Brain pericyte (primary cell): ENCODE measurements at regions not wholly inside any gene's neighbourhood (a gene's known extent, or its start where the extent isn't known, plus 50 kb on each side); places are given as distances from the start of the nearest gene placed in this dataset.
"Not testable (repeated sequence)": the region's sequence is repeated elsewhere in the genome, so short reads cannot be mapped to it uniquely, and the experiment has no call there.

Experiments
- DNase-seq: peaks from one replicate; pipeline ENCODE4 v3.0.0-alpha.2; 2012; ENCODE audit warnings: low read depth, low spot score

GRCh38 chr2:121047383-121047782 lies 237.6 kb downstream of the TFCP2L1 start:
- no peak for DNase-seq

- DNase-seq: no peak
Measured at GRCh38 chr2:121049131-121049530, 235.9 kb downstream of the TFCP2L1 start.

GRCh38 chr2:121049950-121050585 lies 234.9 kb downstream of the TFCP2L1 start:
- no peak for DNase-seq

- DNase-seq: no peak
Measured at GRCh38 chr2:121051311-121051710, 233.7 kb downstream of the TFCP2L1 start.

- no peak for DNase-seq
Measured at GRCh38 chr2:121052023-121052422, 233.0 kb downstream of the TFCP2L1 start.

GRCh38 chr2:121052521-121052920 lies 232.5 kb downstream of the TFCP2L1 start:
- DNase-seq: no peak

GRCh38 chr2:121055088-121055487 lies 229.9 kb downstream of the TFCP2L1 start:
- DNase-seq: no peak

- no peak for DNase-seq
Measured at GRCh38 chr2:121055501-121055900, 229.5 kb downstream of the TFCP2L1 start.

- no peak for DNase-seq
Measured at GRCh38 chr2:121058852-121059558, 226.0 kb downstream of the TFCP2L1 start.

- DNase-seq: no peak
Measured at GRCh38 chr2:121059651-121060649, 225.1 kb downstream of the TFCP2L1 start.

- DNase-seq: no peak
Measured at GRCh38 chr2:121061633-121062032, 223.4 kb downstream of the TFCP2L1 start.

- no peak for DNase-seq
Measured at GRCh38 chr2:121063471-121063870, 221.5 kb downstream of the TFCP2L1 start.

GRCh38 chr2:121064186-121064585 lies 220.8 kb downstream of the TFCP2L1 start:
- DNase-seq: no peak

- DNase-seq: no peak
Measured at GRCh38 chr2:121065239-121065638, 219.8 kb downstream of the TFCP2L1 start.

- DNase-seq: no peak
Measured at GRCh38 chr2:121066526-121066925, 218.5 kb downstream of the TFCP2L1 start.

- DNase-seq: no peak
Measured at GRCh38 chr2:121068851-121069250, 216.2 kb downstream of the TFCP2L1 start.

GRCh38 chr2:121069434-121069969 lies 215.5 kb downstream of the TFCP2L1 start:
- DNase-seq: no peak

GRCh38 chr2:121070061-121070460 lies 214.9 kb downstream of the TFCP2L1 start:
- DNase-seq: not testable (repeated sequence)

GRCh38 chr2:121071034-121071504 lies 213.9 kb downstream of the TFCP2L1 start:
- no peak for DNase-seq

GRCh38 chr2:121072784-121073183 lies 212.2 kb downstream of the TFCP2L1 start:
- DNase-seq: no peak

- no peak for DNase-seq
Measured at GRCh38 chr2:121073320-121074210, 211.4 kb downstream of the TFCP2L1 start.
